SJCRH30 (cell line): ENCODE measurements at regions not wholly inside any gene's neighbourhood (a gene's known extent, or its start where the extent isn't known, plus 50 kb on each side); places are given as distances from the start of the nearest gene placed in this dataset.
"Not testable (repeated sequence)": the region's sequence is repeated elsewhere in the genome, so short reads cannot be mapped to it uniquely, and the experiment has no call there.

Experiments
- DNase-seq, 2 experiments: peaks; one replicate each; pipeline ENCODE4 v3.0.0-alpha.2; 2015 to 2020
- H3K27ac ChIP-seq: fragments of 250-450 bp; sonication (Bioruptor Pico); 2 replicates; pipeline ENCODE4 v1.5.1; 2020; ENCODE audit warnings: mild to moderate bottlenecking, moderate library complexity
- H3K27me3 ChIP-seq: fragments of 250-450 bp; sonication (Bioruptor Pico); 2 replicates; pipeline ENCODE4 v1.5.1; 2020; ENCODE audit warnings: mild to moderate bottlenecking, moderate library complexity
- H3K36me3 ChIP-seq: fragments of 250-450 bp; sonication (Bioruptor Pico); 2 replicates; pipeline ENCODE4 v1.5.1; 2020; ENCODE audit warnings: mild to moderate bottlenecking, moderate library complexity
- H3K4me1 ChIP-seq: fragments of 250-450 bp; sonication (Bioruptor Pico); 2 replicates; pipeline ENCODE4 v1.5.1; 2020; ENCODE audit warnings: mild to moderate bottlenecking, moderate library complexity
- H3K4me3 ChIP-seq: fragments of 250-450 bp; sonication (Bioruptor Pico); 2 replicates; pipeline ENCODE4 v1.5.1; 2020; ENCODE audit warnings: mild to moderate bottlenecking, moderate library complexity
- H3K9me3 ChIP-seq: fragments of 250-450 bp; sonication (Bioruptor Pico); replicated peaks from 2 replicates; pipeline ENCODE4 v1.5.1; 2020; ENCODE audit warnings: mild to moderate bottlenecking, moderate library complexity

- DNase-seq, H3K9me3 ChIP-seq, H3K4me1 ChIP-seq, H3K36me3 ChIP-seq, H3K27me3 ChIP-seq, H3K27ac ChIP-seq, H3K4me3 ChIP-seq: not testable (repeated sequence)
These were observed 61.7 kb downstream of the DMRTA1 start for GRCh38 chr9:22508354-22508753.

DNA sequence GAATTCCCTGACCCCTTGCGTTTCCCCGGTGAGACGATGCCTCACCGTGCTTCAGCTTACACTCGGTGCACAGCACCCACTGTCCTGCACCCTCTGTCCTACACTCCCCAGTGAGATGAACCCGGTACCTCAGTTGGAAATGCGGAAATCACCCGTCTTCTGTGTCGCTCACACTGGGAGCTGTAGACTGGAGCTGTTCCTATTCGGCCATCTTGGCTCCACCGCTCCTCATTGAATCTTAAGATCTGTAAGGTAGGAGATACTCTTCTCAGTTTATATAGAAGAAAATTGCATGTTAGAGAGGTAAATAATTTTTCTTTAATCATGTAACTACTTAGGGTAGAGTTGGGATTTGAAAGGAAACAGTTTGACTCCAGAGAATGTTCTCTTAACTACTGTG, 62.2 kb downstream of the DMRTA1 start:
- no peak for DNase-seq
- Histone ChIP-seq H3K4me3 (no peak overlapping the region), H3K36me3 (no peaks in the 10 kb centered on the region), H3K4me1 (no peaks in the 10 kb centered on the region), H3K27ac (no peak overlapping the region), H3K9me3 (no peaks in the 10 kb centered on the region), H3K27me3 (no peaks in the 10 kb centered on the region)

- no peak overlapping the region for H3K4me3 ChIP-seq
- no peaks in the 10 kb centered on the region for H3K27me3 ChIP-seq
- H3K9me3 ChIP-seq = no peaks in the 10 kb centered on the region
- H3K4me1 ChIP-seq = no peaks in the 10 kb centered on the region
- no peak for DNase-seq
- H3K27ac ChIP-seq = no peak overlapping the region
- H3K36me3 ChIP-seq = no peaks in the 10 kb centered on the region
These were observed 65.9 kb downstream of the DMRTA1 start for GRCh38 chr9:22512495-22512894.

GRCh38 chr9:22514871-22515270, 68.2 kb downstream of the DMRTA1 start:
- no peak for DNase-seq
- no peaks in the 10 kb centered on the region for H3K27me3 ChIP-seq
- H3K9me3 ChIP-seq = no peaks in the 10 kb centered on the region
- no peaks in the 10 kb centered on the region for H3K36me3 ChIP-seq
- no peaks in the 10 kb centered on the region for H3K4me1 ChIP-seq
- no peak overlapping the region for H3K27ac ChIP-seq
- no peak overlapping the region for H3K4me3 ChIP-seq

DNA sequence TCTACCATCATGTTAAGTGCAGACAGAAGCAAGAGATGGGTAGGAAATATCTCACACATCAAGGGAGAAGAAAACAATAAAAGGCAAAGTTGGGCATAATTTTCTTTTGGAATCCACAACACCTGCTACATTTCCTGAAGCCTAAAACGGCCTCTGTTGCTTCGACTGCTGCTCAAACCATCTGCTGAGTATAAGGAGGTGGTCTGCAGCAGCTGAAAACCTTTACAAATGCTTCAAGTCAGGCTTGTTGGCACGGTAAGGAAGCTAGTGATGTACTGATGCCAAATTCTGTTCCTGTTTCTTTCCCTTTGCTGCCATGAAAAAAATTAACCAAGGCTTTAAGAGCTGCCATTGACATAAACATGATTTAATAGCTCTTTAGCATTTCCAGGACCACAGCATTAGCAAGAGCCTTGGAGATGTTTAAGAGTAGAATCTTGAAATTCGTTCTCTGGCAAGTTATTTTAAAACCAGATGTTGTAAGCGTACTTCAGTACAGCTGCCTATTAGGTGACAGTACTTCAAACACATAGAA, 75.6 kb downstream of the DMRTA1 start:
- H3K4me1 ChIP-seq = no peaks in the 10 kb centered on the region
- no peaks in the 10 kb centered on the region; the same call in 1 of the 2 replicates for H3K36me3 ChIP-seq
- H3K9me3 ChIP-seq = no peaks in the 10 kb centered on the region
- no peak for DNase-seq
- no peak overlapping the region for H3K4me3 ChIP-seq
- H3K27me3 ChIP-seq = no peaks in the 10 kb centered on the region
- no peak overlapping the region for H3K27ac ChIP-seq

DNA sequence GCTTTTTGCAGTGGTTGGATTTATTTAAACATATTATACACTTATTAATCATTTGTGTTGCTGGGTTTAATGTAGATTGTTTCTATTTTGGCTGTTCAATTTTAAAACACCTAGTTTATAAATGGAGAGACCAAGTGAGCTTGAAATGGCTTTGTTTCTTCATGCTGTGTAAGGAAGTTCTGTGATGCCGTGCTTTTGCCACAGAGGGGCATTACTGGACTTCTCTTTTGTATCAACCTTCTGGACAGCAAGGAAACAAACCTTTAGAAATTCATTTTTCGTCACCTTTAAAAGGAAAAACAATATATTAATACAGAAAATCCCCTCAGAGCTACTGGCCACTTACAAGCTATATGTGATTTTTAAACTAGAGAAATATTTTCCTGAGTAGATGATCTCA, 81.9 kb downstream of the DMRTA1 start:
- Histone ChIP-seq H3K27me3 (no peaks in the 10 kb centered on the region), H3K36me3 (no peaks in the 10 kb centered on the region; the same call in 1 of the 2 replicates), H3K27ac (no peak overlapping the region), H3K4me3 (no peak overlapping the region), H3K9me3 (no peaks in the 10 kb centered on the region), H3K4me1 (no peaks in the 10 kb centered on the region)
- peak in 1 of 2 experiments; percentile 13 for DNase-seq

DNA sequence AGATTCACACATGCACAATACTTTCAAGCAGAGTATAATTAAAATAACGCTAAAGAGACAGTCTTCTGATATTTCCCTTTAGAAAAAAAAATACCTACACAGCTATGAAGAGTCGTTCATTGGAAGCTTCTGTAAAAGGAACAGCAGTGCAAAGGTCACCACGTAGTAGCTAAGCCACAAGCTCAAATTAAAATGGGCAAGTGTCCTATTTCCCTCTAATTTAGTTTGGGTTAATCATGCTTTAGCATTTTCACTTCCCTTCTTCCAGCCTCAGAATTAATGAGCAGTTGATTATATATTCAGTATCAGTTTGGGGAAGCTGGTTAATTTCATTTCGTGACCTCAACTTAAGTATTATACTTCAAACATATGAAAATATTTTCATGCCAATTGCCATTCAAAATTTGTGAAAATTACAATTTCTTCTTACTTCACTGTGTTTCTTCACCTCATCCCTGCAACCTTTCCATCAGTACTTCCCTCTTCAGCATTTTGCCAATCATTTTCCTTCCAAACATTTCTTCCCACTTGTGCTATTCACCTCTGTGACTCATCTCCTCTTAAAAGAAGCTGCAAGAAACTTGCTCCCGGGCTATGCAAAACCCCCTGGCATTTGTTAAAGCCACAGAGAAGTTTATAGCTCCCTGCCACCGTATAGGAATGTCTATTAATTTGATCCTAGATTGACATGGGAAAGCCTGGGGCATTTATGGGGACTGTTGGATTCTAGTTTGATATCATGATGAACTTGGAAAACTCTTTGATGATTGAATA, 83.0 kb downstream of the DMRTA1 start:
- H3K4me1 ChIP-seq = no peaks in the 10 kb centered on the region
- peak in 1 of 2 experiments; percentile 2 for DNase-seq

DNA sequence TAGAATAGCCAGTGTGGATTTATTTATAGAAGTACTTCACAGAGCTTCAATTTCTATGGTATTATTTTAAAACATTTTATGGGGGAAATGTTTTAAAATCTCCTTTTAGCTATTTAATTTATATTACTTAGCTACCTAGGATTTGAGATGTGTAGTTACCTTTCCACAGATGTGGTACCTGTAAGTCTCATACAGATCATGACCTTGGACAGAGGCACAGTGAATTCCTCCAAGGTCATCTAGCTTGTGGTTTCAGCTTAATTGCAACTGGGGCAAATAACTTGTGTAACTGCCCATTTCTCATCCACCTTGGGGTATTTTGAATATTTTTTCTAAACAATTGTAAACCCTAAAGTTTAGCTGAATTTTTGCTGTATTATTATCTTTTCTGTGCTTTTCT, 89.2 kb downstream of the DMRTA1 start:
- no peaks in the 10 kb centered on the region for H3K4me1 ChIP-seq
- no peaks in the 10 kb centered on the region for H3K9me3 ChIP-seq
- DNase-seq = no peak
- no peak overlapping the region for H3K4me3 ChIP-seq
- H3K27ac ChIP-seq = no peak overlapping the region
- H3K36me3 ChIP-seq = no peaks in the 10 kb centered on the region
- H3K27me3 ChIP-seq = no peaks in the 10 kb centered on the region

More for the DNA sequence above, 83.0 kb downstream of the DMRTA1 start:
- Histone ChIP-seq H3K27me3 (no peaks in the 10 kb centered on the region), H3K36me3 (no peaks in the 10 kb centered on the region; the same call in 1 of the 2 replicates), H3K4me3 (no peak overlapping the region), H3K9me3 (no peaks in the 10 kb centered on the region), H3K27ac (no peak overlapping the region)

GRCh38 chr9:22537721-22538120, 91.1 kb downstream of the DMRTA1 start:
- Histone ChIP-seq H3K4me1 (no peaks in the 10 kb centered on the region), H3K27me3 (no peaks in the 10 kb centered on the region), H3K9me3 (no peaks in the 10 kb centered on the region), H3K27ac (no peak overlapping the region), H3K36me3 (no peaks in the 10 kb centered on the region), H3K4me3 (no peak overlapping the region)
- no peak for DNase-seq

GRCh38 chr9:22548625-22549024, 102.0 kb downstream of the DMRTA1 start:
- no peak for DNase-seq
- H3K27me3 ChIP-seq = no peaks in the 10 kb centered on the region
- H3K4me3 ChIP-seq = no peak overlapping the region
- no peaks in the 10 kb centered on the region for H3K4me1 ChIP-seq
- H3K27ac ChIP-seq = no peak overlapping the region
- no peaks in the 10 kb centered on the region for H3K36me3 ChIP-seq
- H3K9me3 ChIP-seq = no peaks in the 10 kb centered on the region

GRCh38 chr9:22574740-22575139, 128.1 kb downstream of the DMRTA1 start:
- no peak for DNase-seq
- no peaks in the 10 kb centered on the region for H3K27me3 ChIP-seq
- no peak overlapping the region for H3K4me3 ChIP-seq
- H3K36me3 ChIP-seq = no peaks in the 10 kb centered on the region
- H3K4me1 ChIP-seq = no peaks in the 10 kb centered on the region
- no peak overlapping the region for H3K27ac ChIP-seq
- H3K9me3 ChIP-seq = no peaks in the 10 kb centered on the region

GRCh38 chr9:22580788-22581187, 134.2 kb downstream of the DMRTA1 start:
- Histone ChIP-seq H3K9me3 (no peaks in the 10 kb centered on the region), H3K27ac (no peak overlapping the region), H3K4me3 (no peak overlapping the region), H3K4me1 (no peaks in the 10 kb centered on the region), H3K27me3 (no peaks in the 10 kb centered on the region), H3K36me3 (no peaks in the 10 kb centered on the region)
- DNase-seq = no peak

- Histone ChIP-seq H3K27me3 (no peaks in the 10 kb centered on the region), H3K4me1 (no peaks in the 10 kb centered on the region), H3K27ac (no peak overlapping the region), H3K36me3 (no peaks in the 10 kb centered on the region), H3K9me3 (no peaks in the 10 kb centered on the region), H3K4me3 (no peak overlapping the region)
- DNase-seq = no peak
These were observed 135.6 kb downstream of the DMRTA1 start for GRCh38 chr9:22582221-22582620.

DNA sequence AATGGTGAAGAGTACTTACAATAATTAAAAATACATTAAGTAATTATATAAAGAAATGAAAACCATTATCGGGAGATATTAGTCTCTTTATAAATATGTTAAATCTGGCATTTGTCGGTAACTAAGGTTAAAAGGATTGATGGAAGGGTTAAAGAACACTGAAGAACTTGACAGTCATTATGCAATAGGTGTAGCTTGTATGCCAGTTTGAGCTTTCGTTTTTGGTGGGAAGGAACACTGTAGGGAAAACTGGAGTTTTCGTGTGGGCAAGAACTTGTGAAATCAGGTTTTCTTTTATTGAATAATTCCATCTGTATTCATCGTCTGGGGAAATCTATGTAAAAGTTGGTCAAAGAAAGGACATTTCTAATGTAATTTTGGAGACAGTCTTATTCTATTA, 142.3 kb downstream of the DMRTA1 start:
- no peak overlapping the region for H3K4me3 ChIP-seq
- DNase-seq = no peak
- no peak overlapping the region for H3K27ac ChIP-seq
- H3K4me1 ChIP-seq = no peaks in the 10 kb centered on the region
- no peaks in the 10 kb centered on the region for H3K36me3 ChIP-seq
- H3K9me3 ChIP-seq = no peaks in the 10 kb centered on the region
- no peaks in the 10 kb centered on the region for H3K27me3 ChIP-seq

DNA sequence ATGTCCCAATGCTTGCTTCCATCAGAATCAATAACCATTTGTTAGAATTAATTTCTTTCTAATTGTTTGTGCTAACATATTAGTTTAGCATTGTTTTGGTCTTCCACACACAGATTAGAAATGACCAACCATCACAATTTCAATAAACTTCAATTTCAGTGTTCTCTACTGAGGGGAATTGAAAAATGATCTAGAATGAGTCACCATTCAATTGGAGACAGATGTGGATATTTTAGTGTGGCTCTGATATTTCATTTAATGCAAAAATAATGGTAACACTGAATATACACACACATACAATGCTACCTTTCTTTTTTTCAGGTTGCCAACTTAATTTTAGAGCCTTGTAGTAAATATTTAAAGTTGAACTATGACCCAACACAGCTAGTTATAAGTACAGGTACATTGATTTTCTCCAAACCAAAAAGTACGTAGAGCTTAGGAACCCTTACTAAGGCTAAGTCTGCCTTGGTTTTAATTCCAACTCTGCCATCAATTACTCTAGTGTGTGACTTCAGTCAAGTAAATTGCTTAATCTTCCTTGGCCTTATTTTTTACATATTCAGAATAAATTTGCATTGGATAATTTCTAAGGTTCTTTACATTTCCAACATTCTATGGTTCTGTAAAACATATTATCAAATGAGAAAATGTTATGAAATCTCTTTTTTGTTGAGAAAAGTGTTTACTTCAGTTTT, 143.9 kb downstream of the DMRTA1 start:
- Histone ChIP-seq H3K27ac (no peak overlapping the region), H3K27me3 (no peaks in the 10 kb centered on the region), H3K4me1 (no peaks in the 10 kb centered on the region), H3K4me3 (no peak overlapping the region), H3K36me3 (no peaks in the 10 kb centered on the region), H3K9me3 (no peaks in the 10 kb centered on the region)
- no peak for DNase-seq
